Activated CD8-positive, alpha-beta T cell treated with anti-CD3 and anti-CD28 coated beads for 36 hours (primary cell): ENCODE measurements at regions not wholly inside any gene's neighbourhood (a gene's known extent, or its start where the extent isn't known, plus 50 kb on each side); places are given as distances from the start of the nearest gene placed in this dataset.

Experiments used
- ATAC-seq: fragments of 200-7000 bp; cut with Tn5 transposase; one replicate; pipeline ENCODE4 v1.10.0; 2021; ENCODE audit warnings: mild to moderate bottlenecking, moderate library complexity
- CTCF ChIA-PET: fragments of 350-600 bp; sonication (Branson Sonifier 250); formaldehyde crosslinking; loops from one replicate; lab custom pipeline; 2021; ENCODE audit warnings: antibody characterized with exemption; lab: Charles Lee
- POLR2A ChIA-PET: fragments of 350-600 bp; sonication (Branson Sonifier 250); formaldehyde crosslinking; loops from one replicate; lab custom pipeline; 2021; ENCODE audit warnings: antibody characterized with exemption; lab: Charles Lee
- DNase-seq: peaks from one replicate; pipeline ENCODE4 v3.0.0-alpha.2; 2020
- H3K27ac Mint-ChIP-seq: one replicate; pipeline ENCODE4 v1.8.0; 2021; ENCODE audit warnings: mild to moderate bottlenecking, mixed read lengths
- H3K27me3 Mint-ChIP-seq: one replicate; pipeline ENCODE4 v1.8.0; 2021; ENCODE audit warnings: mixed read lengths
- H3K36me3 Mint-ChIP-seq: one replicate; pipeline ENCODE4 v1.8.0; 2021; ENCODE audit warnings: low read depth, mixed read lengths
- H3K4me1 Mint-ChIP-seq: one replicate; pipeline ENCODE4 v1.8.0; 2021; ENCODE audit warnings: low read depth, mixed read lengths
- H3K4me3 Mint-ChIP-seq: one replicate; pipeline ENCODE4 v1.8.0; 2021; ENCODE audit warnings: mild to moderate bottlenecking, moderate library complexity, mixed read lengths
- H3K9me3 Mint-ChIP-seq: one replicate; pipeline ENCODE4 v1.8.0; 2021; ENCODE audit warnings: mixed read lengths
- intact Hi-C: fragments of 100-400 bp; cut with micrococcal nuclease; formaldehyde crosslinking; loops from one replicate; pipeline ENCODE4 v1.10.0; 2022
- TF ChIP-seq, protein P1 (sequence below): fragments of 200-600 bp; IDR thresholded peaks from one replicate; pipeline ENCODE4 v1.8.0; 2022; ENCODE audit warnings: antibody characterized with exemption, mild to moderate bottlenecking

DNA sequence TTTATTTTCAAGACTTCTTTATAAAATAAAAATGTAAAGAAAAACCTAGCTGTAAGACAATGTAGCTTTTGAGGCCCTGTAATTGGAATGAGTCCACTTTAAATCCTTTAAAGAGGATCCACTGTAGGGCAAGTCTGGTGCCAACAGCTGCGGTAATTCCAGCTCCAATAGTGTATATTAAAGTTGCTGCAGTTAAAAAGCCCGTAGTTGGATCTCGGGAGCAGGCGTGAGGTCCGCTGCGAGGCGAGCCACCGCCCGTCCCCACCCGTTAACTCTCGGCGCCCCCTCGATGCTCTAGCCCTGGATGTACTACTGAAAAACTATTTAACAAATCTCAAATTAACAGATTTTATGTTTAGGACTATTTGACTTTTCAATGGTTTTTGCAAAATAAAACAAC, 414.7 kb upstream of the SEMA3C start:
- Mint-ChIP-seq H3K27ac (no peak overlapping the region), H3K4me3 (no peak overlapping the region), H3K4me1 (no peaks in the 10 kb centered on the region), H3K27me3 (no peaks in the 10 kb centered on the region), H3K9me3 (peaks cover 1% of the 10 kb centered on the region), H3K36me3 (no peaks in the 10 kb centered on the region)
- POLR2A ChIA-PET, result no interaction called here
- intact Hi-C loops, result no loop called here
- CTCF ChIA-PET, result no interaction called here
- TF ChIP-seq, protein P1, sequence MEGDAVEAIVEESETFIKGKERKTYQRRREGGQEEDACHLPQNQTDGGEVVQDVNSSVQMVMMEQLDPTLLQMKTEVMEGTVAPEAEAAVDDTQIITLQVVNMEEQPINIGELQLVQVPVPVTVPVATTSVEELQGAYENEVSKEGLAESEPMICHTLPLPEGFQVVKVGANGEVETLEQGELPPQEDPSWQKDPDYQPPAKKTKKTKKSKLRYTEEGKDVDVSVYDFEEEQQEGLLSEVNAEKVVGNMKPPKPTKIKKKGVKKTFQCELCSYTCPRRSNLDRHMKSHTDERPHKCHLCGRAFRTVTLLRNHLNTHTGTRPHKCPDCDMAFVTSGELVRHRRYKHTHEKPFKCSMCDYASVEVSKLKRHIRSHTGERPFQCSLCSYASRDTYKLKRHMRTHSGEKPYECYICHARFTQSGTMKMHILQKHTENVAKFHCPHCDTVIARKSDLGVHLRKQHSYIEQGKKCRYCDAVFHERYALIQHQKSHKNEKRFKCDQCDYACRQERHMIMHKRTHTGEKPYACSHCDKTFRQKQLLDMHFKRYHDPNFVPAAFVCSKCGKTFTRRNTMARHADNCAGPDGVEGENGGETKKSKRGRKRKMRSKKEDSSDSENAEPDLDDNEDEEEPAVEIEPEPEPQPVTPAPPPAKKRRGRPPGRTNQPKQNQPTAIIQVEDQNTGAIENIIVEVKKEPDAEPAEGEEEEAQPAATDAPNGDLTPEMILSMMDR, result no peak
- DNase-seq (no peak), ATAC-seq (no peak)

DNA sequence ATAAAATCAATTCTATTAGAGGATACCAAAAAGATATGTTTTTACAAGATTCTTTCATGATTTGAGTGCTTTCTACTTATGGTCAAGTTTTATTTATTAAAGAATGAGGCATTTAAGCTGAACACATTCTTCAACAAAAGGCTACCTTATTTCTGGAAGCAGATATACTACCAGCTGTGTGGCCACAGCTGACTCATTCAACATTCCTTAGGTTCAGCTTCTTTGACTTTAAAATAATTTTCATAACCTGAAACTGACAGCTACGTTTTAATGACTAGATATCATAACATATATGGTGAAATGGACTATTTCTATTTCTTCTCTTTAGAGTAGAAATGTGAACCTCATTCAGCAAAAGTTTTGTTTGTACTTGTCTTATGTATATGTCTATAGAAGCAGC, 414.2 kb upstream of the SEMA3C start:
- Mint-ChIP-seq H3K4me3 (no peak overlapping the region), H3K9me3 (peaks cover 1% of the 10 kb centered on the region), H3K27ac (no peak overlapping the region), H3K36me3 (no peaks in the 10 kb centered on the region), H3K27me3 (no peaks in the 10 kb centered on the region), H3K4me1 (no peaks in the 10 kb centered on the region)
- intact Hi-C loops, result no loop called here
- ATAC-seq (no peak), DNase-seq (no peak)
- POLR2A ChIA-PET, result no interaction called here
- CTCF ChIA-PET, result no interaction called here
- TF ChIP-seq, protein P1, result no peak

DNA sequence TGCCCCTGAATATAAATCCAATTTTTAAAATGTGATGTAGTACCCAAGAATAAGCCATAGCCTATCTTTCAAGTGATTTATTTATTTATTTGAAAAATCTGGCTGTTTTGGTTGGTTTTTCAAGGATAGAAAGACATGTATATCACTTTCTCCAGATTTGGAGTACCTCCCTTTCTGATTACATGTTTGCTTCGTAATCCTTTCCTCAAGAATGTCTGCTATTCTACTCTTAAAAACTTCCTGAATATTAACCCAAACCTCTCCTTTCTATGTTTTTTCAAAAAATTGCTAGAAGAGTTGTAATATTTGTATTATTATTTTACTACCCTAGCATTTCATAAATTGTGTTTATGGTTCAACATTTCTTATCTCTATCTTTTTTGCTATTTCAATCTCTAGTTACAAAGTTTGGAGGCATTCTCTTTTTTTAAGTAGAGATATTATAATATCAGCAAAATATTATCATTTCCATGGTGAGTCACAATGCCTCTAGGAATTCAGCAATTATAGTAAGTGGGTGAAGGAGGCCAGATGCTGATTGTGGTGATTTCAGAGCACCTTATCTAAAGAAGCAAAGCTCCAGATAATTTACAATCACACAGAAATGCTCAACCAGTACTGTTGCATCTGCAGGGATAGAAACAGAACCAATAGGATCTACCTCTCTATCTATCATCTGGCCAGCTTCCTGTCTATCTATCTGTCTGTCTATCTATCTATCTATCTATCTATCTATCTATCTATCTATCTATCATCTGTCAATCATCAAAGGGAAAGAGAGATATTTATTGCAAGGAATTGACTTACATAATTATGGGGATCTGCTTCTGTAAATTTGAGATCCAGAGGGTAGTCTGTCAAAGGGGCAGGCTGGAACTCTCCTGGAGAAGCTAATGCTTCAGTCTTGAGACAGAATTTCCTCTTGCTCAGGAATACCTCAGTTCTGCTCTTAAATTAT, 412.5 kb upstream of the SEMA3C start:
- ChIA-PET POLR2A (no interaction called here), CTCF (no interaction called here)
- TF ChIP-seq, protein P1, result no peak
- no peak for DNase-seq
- H3K4me1 Mint-ChIP-seq, result no peaks in the 10 kb centered on the region
- H3K36me3 Mint-ChIP-seq, result no peaks in the 10 kb centered on the region
- intact Hi-C loops, result no loop called here
- H3K27me3 Mint-ChIP-seq, result no peaks in the 10 kb centered on the region
- no peak overlapping the region for H3K27ac Mint-ChIP-seq
- no peak for ATAC-seq
- H3K9me3 Mint-ChIP-seq, result peaks cover 1% of the 10 kb centered on the region
- H3K4me3 Mint-ChIP-seq, result no peak overlapping the region

DNA sequence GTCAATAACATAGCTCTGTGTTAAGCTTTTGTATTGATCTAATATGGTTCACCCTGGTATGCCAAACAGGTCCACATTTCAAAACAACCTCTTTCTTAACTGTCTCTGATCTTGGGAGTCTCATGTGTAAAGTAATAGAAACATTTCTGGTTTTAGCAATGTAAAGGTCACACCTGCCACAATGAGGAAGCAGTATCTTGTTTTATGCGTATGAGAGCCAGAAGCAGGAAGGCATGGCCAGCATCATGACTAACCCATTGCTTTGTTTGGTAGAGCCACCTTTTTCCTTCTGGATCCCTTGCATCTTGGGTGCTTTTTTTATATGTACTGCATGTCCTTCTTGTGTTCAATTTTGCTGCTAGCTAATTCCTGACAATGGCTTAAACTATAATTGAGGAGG, 411.3 kb upstream of the SEMA3C start:
- CTCF ChIA-PET, result no interaction called here
- DNase-seq (no peak), ATAC-seq (no peak)
- no peak overlapping the region for H3K27ac Mint-ChIP-seq
- no peaks in the 10 kb centered on the region for H3K36me3 Mint-ChIP-seq
- peaks cover 1% of the 10 kb centered on the region for H3K9me3 Mint-ChIP-seq
- no peaks in the 10 kb centered on the region for H3K4me1 Mint-ChIP-seq
- TF ChIP-seq, protein P1, result no peak
- intact Hi-C loops, result no loop called here
- H3K27me3 Mint-ChIP-seq, result no peaks in the 10 kb centered on the region
- POLR2A ChIA-PET, result no interaction called here
- H3K4me3 Mint-ChIP-seq, result no peak overlapping the region

DNA sequence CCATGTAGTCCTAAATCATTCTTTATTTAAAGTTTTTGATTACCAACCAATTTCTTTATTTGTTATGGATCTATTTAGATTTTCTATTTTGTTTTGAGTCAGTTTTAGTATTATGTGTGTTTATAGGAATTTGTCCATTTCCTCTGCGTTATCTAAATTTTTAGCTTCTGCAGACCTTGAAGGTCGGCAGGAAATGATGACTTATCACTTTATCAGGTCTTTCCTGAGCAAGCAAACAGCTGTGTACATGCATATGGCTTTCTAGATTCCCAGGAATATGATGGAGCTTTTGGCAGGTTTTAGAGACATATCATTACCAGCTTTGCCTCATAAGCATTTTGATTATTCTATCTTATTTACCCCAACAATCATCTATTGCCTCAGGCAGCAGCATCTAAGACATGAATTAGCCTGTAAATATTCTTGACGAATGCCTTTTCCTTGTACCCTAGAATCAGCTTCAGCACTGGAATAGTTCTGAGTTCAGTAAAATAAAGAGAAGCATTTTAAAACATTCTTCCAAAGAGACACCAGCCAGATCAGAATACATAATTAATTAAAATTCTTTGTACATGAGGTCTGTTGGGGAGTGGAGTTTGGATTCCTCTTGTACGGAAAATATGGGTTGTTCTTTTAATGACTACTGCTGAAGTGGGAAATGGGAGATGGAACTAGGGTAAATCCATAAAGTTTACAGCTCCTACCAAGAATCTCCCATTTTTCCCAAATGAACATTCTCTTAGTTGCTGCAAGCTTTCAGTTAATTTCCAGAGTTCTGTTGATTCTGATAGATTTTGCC, 408.8 kb upstream of the SEMA3C start:
- POLR2A ChIA-PET, result no interaction called here
- no peak for DNase-seq

More for the DNA sequence above, 408.8 kb upstream of the SEMA3C start:
- CTCF ChIA-PET, result no interaction called here
- no peaks in the 10 kb centered on the region for H3K4me1 Mint-ChIP-seq
- ATAC-seq, result no peak
- no peaks in the 10 kb centered on the region for H3K27me3 Mint-ChIP-seq
- H3K9me3 Mint-ChIP-seq, result peaks cover 1% of the 10 kb centered on the region
- intact Hi-C loops, result no loop called here
- H3K36me3 Mint-ChIP-seq, result no peaks in the 10 kb centered on the region
- no peak overlapping the region for H3K4me3 Mint-ChIP-seq
- H3K27ac Mint-ChIP-seq, result no peak overlapping the region
- TF ChIP-seq, protein P1, result no peak
